DND-41 (cell line): ENCODE measurements at regions not wholly inside any gene's neighbourhood (a gene's known extent, or its start where the extent isn't known, plus 50 kb on each side); places are given as distances from the start of the nearest gene placed in this dataset.

Experiments used
- CTCF ChIP-seq: IDR thresholded peaks from 2 replicates; pipeline ENCODE4 v1.5.1; 2012; ENCODE audit warnings: borderline replicate concordance, low read length, moderate library complexity, mild to moderate bottlenecking; ENCODE audit not compliant: poor library complexity, severe bottlenecking; ENCODE audit errors: extremely low read depth
- EZH2 ChIP-seq: IDR thresholded peaks from 3 replicates; pipeline ENCODE4 v1.6.1; 2012; ENCODE audit warnings: borderline replicate concordance, low read depth, mild to moderate bottlenecking, moderate library complexity, low read length, inconsistent platforms; ENCODE audit not compliant: severe bottlenecking

DNA sequence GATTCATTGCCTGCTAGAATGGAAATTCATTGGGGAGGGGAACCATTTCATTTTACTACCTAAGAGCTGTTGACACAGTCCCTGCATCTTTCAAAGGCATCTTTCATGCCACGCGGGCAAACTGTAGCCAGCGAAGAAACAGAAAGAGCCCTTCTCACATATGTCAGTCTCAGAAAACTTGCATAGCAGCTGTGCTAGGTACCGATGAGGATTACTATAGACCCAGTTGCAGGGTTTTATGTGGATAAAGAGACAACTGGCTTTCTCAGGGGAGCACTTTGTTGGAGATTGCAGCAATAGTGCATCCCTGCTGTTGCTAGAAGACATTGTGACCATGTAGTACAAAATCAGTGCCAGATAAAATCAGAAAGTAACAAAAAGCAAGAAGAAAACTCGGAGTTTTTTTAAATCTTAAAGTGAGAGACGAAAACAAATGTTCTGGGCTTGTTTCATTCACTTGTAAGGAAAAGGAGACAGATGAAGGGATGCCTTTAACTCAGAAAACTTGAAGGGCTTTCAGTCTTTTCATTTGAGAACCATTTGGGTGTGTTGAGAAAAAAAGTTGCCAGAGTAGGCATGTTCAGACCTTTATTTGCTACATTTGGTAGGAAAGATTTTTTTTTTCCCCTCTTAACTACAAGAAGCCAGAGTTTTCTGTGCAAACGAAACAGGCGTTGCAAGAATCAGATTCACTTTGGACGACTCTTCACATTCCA, 804.1 kb downstream of the USP25 start:
- no peak for TF ChIP-seq CTCF
- no peak for TF ChIP-seq EZH2
